Naive thymus-derived CD8-positive, alpha-beta T cell (primary cell): ENCODE measurements at regions not wholly inside any gene's neighbourhood (a gene's known extent, or its start where the extent isn't known, plus 50 kb on each side); places are given as distances from the start of the nearest gene placed in this dataset.

ENCODE experiments used
- ATAC-seq, 2 donors: fragments of 150-1000 bp; cut with Tn5 transposase in 1 of 2; sonication (Bioruptor Pico), chemical (Tn5 transposase) in 1 of 2; 1 replicate in 1 of 2; 2 replicates in 1 of 2; pipeline ENCODE4 v1.10.0; 2021; ENCODE audit warnings: mild to moderate bottlenecking in 2 of 2, moderate library complexity in 2 of 2
- POLR2A ChIA-PET: fragments of 350-600 bp; sonication (Branson Sonifier 250); formaldehyde crosslinking; loops from one replicate; lab custom pipeline; 2021; ENCODE audit warnings: antibody characterized with exemption; lab: Charles Lee
- DNase-seq, 10 donors: peaks; one replicate each; pipeline versions ENCODE4 v3.0.0 to v3.0.0-alpha.2; 2020 to 2022
- H3K27ac Mint-ChIP-seq, 10 donors: one replicate each; pipeline ENCODE4 v1.8.0; 2020 to 2022; ENCODE audit warnings: mild to moderate bottlenecking in 10 of 10, mixed read lengths in 10 of 10, moderate library complexity in 4 of 10, inconsistent platforms in 1 of 10
- H3K27me3 Mint-ChIP-seq, 5 donors: one replicate each; pipeline ENCODE4 v1.8.0; 2021 to 2022; ENCODE audit warnings: mixed read lengths in 5 of 5
- H3K36me3 Mint-ChIP-seq, 3 donors: one replicate each; pipeline ENCODE4 v1.8.0; 2020 to 2022; ENCODE audit warnings: mixed read lengths in 3 of 3, mild to moderate bottlenecking in 2 of 3, inconsistent platforms in 1 of 3
- H3K4me1 Mint-ChIP-seq, 4 donors: one replicate each; pipeline ENCODE4 v1.8.0; 2021 to 2022; ENCODE audit warnings: mixed read lengths in 4 of 4
- H3K4me3 Mint-ChIP-seq, 10 donors: one replicate each; pipeline ENCODE4 v1.8.0; 2020 to 2022; ENCODE audit warnings: mild to moderate bottlenecking in 10 of 10, mixed read lengths in 10 of 10, moderate library complexity in 6 of 10, inconsistent platforms in 1 of 10
- H3K9me3 Mint-ChIP-seq, 9 donors: one replicate each; pipeline ENCODE4 v1.8.0; 2020 to 2022; ENCODE audit warnings: mixed read lengths in 9 of 9, mild to moderate bottlenecking in 3 of 9, inconsistent platforms in 1 of 9, moderate library complexity in 1 of 9

GRCh38 chr4:45985038-45985437 lies 138.8 kb downstream of the GABRG1 start:
- Mint-ChIP-seq H3K36me3 (no peaks in the 10 kb centered on the region), H3K4me3 (no peak overlapping the region), H3K27me3 (no peaks in the 10 kb centered on the region), H3K27ac (no peak overlapping the region), H3K4me1 (no peaks in the 10 kb centered on the region), H3K9me3 (peaks cover 2 to 19% (median 5%) of the 10 kb centered on the region in 9 donors)
- no peak for DNase-seq
- no peak for ATAC-seq
- POLR2A ChIA-PET: no interaction called here

DNA sequence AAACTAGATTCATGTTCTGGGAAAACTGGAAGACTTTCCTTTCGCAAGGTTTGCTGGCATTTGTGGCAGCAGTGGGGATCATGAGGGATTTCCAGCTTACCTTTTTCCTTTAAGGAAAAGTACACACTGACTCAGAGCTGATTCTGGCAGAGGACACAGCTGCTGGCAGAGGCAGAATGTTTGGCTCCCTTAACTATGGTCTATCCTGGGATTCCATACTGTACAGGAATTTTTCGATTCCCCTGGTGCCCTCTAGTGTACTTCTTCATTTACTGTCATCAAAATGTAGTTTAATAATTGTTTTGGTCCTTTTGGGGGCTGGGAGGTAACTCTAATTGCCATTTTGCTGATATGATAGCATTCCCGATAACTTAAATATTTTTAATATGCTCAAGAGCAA lies 152.7 kb downstream of the GABRG1 start:
- no peak for ATAC-seq
- peaks cover 7 to 46% (median 19%) of the 10 kb centered on the region in 9 donors for H3K9me3 Mint-ChIP-seq

DNA sequence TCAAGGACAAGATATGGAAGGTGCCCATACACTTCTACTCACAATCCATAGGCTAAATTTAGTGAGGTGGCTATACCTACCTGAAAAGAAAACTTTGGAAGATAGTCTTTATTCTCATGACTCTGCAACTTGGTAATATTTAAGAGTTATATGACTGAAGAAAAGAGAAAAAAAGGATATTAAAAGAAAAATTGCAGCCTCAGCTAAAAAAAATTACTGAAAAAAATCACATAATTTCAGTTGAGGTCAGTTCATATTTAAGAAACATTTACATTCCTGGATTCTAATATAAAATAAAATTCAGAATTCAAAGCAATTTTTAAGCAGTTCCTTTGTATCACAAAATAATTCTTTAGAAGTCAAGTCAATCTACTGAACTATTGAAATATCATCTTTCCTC lies 166.5 kb downstream of the GABRG1 start:
- ATAC-seq (no peak), DNase-seq (no peak)
- Mint-ChIP-seq H3K4me3 (no peak overlapping the region), H3K9me3 (peaks cover 0 to 15% (median 7%) of the 10 kb centered on the region in 9 donors), H3K4me1 (no peaks in the 10 kb centered on the region), H3K27ac (no peak overlapping the region), H3K36me3 (no peaks in the 10 kb centered on the region), H3K27me3 (no peaks in the 10 kb centered on the region)
- POLR2A ChIA-PET: no interaction called here

More for the DNA sequence above, 152.7 kb downstream of the GABRG1 start:
- Mint-ChIP-seq H3K27me3 (no peaks in the 10 kb centered on the region), H3K27ac (no peak overlapping the region), H3K4me3 (no peak overlapping the region), H3K36me3 (no peaks in the 10 kb centered on the region), H3K4me1 (no peaks in the 10 kb centered on the region)
- POLR2A ChIA-PET: no interaction called here
- no peak for DNase-seq

- Mint-ChIP-seq H3K27me3 (no peaks in the 10 kb centered on the region), H3K4me3 (no peak overlapping the region), H3K27ac (no peak overlapping the region), H3K9me3 (peaks cover 0 to 12% (median 4%) of the 10 kb centered on the region in 9 donors), H3K36me3 (no peaks in the 10 kb centered on the region), H3K4me1 (no peaks in the 10 kb centered on the region)
- ATAC-seq (no peak), DNase-seq (no peak)
- POLR2A ChIA-PET: no interaction called here
These were observed 169.6 kb downstream of the GABRG1 start for GRCh38 chr4:45954276-45954675.

GRCh38 chr4:45951153-45951552 lies 172.7 kb downstream of the GABRG1 start:
- H3K27ac Mint-ChIP-seq: no peak overlapping the region
- DNase-seq (no peak), ATAC-seq (no peak)
- H3K4me3 Mint-ChIP-seq: no peak overlapping the region
- H3K36me3 Mint-ChIP-seq: peaks cover 0 to 6% (median 0%) of the 10 kb centered on the region in 3 donors
- POLR2A ChIA-PET: no interaction called here
- H3K9me3 Mint-ChIP-seq: peaks cover 0 to 26% (median 6%) of the 10 kb centered on the region in 9 donors
- no peaks in the 10 kb centered on the region for H3K4me1 Mint-ChIP-seq
- H3K27me3 Mint-ChIP-seq: no peaks in the 10 kb centered on the region

DNA sequence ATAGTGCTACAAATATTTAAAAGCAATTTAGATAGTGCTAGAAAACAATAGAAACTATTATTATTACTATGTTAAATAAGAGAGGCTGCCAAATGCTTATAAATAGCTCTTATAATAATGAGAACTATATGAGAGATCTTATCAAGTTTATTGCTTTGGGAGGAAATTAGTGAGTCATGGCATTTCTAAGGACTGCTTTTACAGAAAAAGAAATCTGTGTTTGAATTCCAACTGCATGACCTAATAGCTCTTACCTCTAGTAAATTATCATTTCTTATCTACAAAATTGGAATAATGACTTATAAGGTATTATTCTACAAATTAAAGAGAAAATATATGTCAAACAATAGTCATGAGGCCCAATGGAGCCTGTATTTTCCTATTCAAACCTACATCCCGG lies 177.2 kb downstream of the GABRG1 start:
- H3K4me3 Mint-ChIP-seq: no peak overlapping the region
- POLR2A ChIA-PET: no interaction called here
- no peak overlapping the region for H3K27ac Mint-ChIP-seq
- H3K4me1 Mint-ChIP-seq: no peaks in the 10 kb centered on the region
- H3K27me3 Mint-ChIP-seq: no peaks in the 10 kb centered on the region
- no peak for ATAC-seq
- peaks cover 0 to 6% (median 0%) of the 10 kb centered on the region in 3 donors for H3K36me3 Mint-ChIP-seq
- H3K9me3 Mint-ChIP-seq: peaks cover 0 to 13% (median 3%) of the 10 kb centered on the region in 9 donors
- DNase-seq: no peak

DNA sequence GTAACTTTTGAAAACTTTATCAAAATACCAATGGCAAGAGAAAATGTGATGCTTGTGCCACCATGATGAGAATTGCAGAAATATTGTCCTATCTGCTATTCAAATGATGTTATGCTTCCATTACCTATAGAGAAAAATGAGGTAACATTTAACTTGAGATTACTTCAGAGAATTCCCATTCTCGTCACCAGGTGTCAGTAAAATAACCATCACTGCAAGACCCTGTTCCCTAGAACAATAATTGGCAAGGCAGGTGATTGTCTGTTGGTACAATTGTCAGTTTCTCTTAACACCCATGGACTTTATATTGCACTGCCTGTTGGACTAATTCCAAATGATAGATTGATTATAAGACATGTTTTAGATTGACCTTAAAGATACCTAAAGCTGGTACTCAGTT lies 179.9 kb downstream of the GABRG1 start:
- H3K27me3 Mint-ChIP-seq: no peaks in the 10 kb centered on the region

DNA sequence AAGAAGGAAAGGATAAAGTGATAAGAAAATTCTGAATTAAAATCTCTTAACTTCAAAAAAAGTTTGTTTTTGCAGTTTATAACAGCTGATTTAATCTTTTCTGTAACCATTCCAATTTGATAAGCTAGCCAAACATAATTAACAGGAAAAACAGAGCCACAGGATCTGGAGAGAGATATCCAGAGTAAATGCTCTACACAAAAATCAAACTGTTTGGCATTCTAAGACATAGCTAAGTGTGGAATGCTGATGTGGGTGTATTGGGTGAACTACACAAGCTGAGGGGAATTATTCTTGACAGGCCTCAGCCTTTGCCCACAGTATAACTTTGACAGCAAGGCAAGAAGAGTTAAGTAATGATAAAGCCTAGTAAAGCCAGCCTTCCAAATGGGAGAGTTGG lies 184.8 kb downstream of the GABRG1 start:
- no peak overlapping the region for H3K27ac Mint-ChIP-seq
- ATAC-seq: no peak

More for the DNA sequence above, 179.9 kb downstream of the GABRG1 start:
- Mint-ChIP-seq H3K4me1 (no peaks in the 10 kb centered on the region), H3K4me3 (no peak overlapping the region), H3K36me3 (peaks cover 0 to 6% (median 0%) of the 10 kb centered on the region in 3 donors), H3K9me3 (peaks cover 0 to 13% (median 4%) of the 10 kb centered on the region in 9 donors), H3K27ac (no peak overlapping the region)
- POLR2A ChIA-PET: no interaction called here
- DNase-seq (no peak), ATAC-seq (no peak)

DNA sequence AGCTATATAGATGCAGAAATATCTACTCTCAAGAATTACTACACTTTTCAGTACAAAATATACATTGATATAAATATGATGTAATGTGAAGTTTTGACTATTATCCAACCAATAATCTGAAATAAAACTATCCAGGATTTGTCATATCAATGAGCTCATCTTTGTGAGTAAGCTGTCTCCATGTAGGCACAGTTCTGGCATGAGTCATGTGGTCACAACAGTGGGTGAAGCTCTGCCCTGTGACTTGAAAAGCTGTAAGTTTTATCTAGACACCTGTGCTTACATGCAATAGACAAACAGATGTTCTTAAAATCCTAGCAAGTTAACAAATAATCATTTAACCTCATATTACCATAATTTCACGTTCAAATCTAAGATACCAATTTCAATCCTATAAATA lies 192.7 kb downstream of the GABRG1 start:
- ATAC-seq: no peak
- POLR2A ChIA-PET: no interaction called here
- peaks cover 0 to 5% (median 0%) of the 10 kb centered on the region in 9 donors for H3K9me3 Mint-ChIP-seq

More for the DNA sequence above, 184.8 kb downstream of the GABRG1 start:
- Mint-ChIP-seq H3K4me3 (no peak overlapping the region), H3K4me1 (no peaks in the 10 kb centered on the region), H3K9me3 (peaks cover 0 to 10% (median 3%) of the 10 kb centered on the region in 9 donors), H3K27me3 (no peaks in the 10 kb centered on the region), H3K36me3 (no peaks in the 10 kb centered on the region)
- POLR2A ChIA-PET: no interaction called here
- DNase-seq: no peak

DNA sequence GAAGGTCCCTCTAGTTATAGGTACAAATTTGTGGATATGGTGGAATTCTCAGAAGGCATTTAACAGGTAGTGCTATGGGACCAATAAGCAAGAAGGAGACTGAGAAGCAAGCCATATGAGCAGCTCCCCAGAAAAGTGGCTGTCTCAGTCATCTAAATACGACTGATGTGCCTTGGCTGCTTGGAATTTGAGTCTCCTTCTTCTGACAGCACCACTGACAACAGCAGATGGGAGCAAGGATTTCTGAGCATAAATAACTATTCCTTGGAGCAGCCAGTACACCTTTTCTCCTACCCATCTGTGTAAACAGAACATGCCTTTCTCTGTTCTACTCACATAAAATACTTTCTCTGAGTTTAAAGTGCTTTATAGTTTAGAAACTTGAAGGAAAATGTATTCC lies 196.2 kb downstream of the GABRG1 start:
- H3K27me3 Mint-ChIP-seq: no peaks in the 10 kb centered on the region
- H3K9me3 Mint-ChIP-seq: peaks cover 0 to 15% (median 0%) of the 10 kb centered on the region in 9 donors
- H3K4me1 Mint-ChIP-seq: no peaks in the 10 kb centered on the region
- H3K36me3 Mint-ChIP-seq: no peaks in the 10 kb centered on the region
- DNase-seq: no peak
- no peak overlapping the region for H3K27ac Mint-ChIP-seq
- POLR2A ChIA-PET: no interaction called here
- H3K4me3 Mint-ChIP-seq: no peak overlapping the region
- no peak for ATAC-seq

More for the DNA sequence above, 192.7 kb downstream of the GABRG1 start:
- Mint-ChIP-seq H3K36me3 (no peaks in the 10 kb centered on the region), H3K4me1 (no peaks in the 10 kb centered on the region), H3K27ac (no peak overlapping the region), H3K4me3 (no peak overlapping the region), H3K27me3 (no peaks in the 10 kb centered on the region)
- no peak for DNase-seq

DNA sequence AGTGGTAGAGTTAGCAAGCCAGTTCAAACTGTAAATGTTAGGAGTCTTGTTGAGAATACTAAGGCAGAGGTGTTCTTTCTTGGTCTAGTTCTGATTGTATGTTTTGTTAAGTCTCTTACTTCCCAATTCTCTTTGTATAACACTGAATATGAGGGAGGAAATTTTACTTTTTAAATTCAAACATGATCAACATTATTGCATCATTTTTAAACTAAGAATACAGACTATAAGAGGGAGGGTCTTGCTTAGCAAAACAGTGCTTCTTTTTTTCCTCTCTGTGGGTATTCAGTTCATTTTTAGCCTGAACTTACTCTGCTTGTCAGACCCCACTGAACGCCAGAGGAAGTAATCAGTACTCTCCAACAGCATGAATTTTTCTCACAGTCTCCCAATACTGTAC lies 198.0 kb downstream of the GABRG1 start:
- Mint-ChIP-seq H3K4me1 (no peaks in the 10 kb centered on the region), H3K9me3 (peaks cover 0 to 15% (median 0%) of the 10 kb centered on the region in 9 donors), H3K27me3 (no peaks in the 10 kb centered on the region), H3K4me3 (no peak overlapping the region), H3K36me3 (no peaks in the 10 kb centered on the region), H3K27ac (no peak overlapping the region)
- POLR2A ChIA-PET: no interaction called here
- ATAC-seq: no peak
- no peak for DNase-seq

DNA sequence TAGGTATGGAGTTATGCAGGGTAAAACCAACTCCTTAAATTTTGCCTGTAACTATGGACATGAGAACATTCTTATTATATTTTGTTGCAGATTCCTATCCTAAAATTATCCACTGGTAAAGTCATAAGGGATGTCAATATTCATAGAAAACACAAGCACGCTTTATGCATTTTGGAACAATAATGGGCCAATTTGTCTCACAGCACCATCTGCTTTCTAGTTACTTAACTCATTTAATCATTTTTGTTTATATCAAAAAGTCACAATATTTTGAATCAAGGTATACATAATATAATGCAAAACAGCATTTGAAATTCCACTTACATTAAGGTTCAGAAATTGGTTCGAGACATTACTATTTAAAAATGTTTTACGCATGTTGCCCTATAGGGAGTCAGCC lies 203.0 kb downstream of the GABRG1 start:
- POLR2A ChIA-PET: no interaction called here
- Mint-ChIP-seq H3K27me3 (no peaks in the 10 kb centered on the region), H3K4me3 (no peak overlapping the region), H3K4me1 (no peaks in the 10 kb centered on the region), H3K9me3 (peaks cover 0 to 20% (median 4%) of the 10 kb centered on the region in 9 donors), H3K36me3 (no peaks in the 10 kb centered on the region), H3K27ac (no peak overlapping the region)
- no peak for DNase-seq
- ATAC-seq: no peak

GRCh38 chr4:45910511-45910910 lies 213.3 kb downstream of the GABRG1 start:
- Mint-ChIP-seq H3K27me3 (no peaks in the 10 kb centered on the region), H3K4me1 (no peaks in the 10 kb centered on the region), H3K4me3 (no peak overlapping the region), H3K36me3 (no peaks in the 10 kb centered on the region), H3K27ac (no peak overlapping the region), H3K9me3 (peaks cover 0 to 35% (median 7%) of the 10 kb centered on the region in 9 donors)
- ATAC-seq: no peak
- no peak for DNase-seq
- POLR2A ChIA-PET: no interaction called here

DNA sequence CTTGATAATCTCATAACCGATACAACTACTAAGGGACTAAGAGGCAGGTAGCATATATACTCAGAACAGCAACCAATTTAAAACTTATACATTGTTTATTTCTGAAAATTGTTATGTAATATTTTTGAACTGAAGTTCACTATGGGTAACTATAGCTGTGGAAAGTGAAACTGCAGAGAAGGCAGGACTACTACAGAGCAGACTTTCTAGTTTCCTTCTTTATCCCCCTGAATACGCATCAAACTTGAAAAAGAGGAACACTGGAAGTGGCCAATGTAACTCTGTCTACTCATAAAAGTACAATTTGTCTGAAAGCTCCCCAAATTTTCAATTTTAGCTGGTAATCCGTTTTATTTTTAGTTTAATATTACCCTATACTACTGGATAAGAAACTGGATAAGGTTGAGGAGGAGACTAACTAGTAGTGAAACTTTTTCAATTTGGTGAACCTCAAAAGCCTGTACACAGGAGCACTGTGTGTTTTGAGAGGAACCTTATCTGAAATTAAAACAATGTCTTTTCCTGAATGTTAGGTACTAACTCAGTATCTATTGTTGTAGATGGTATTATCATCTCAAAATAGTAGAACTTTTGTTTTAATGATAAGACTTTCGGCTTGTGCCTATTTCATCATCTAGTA lies 225.8 kb downstream of the GABRG1 start:
- H3K27me3 Mint-ChIP-seq: no peaks in the 10 kb centered on the region
- no peaks in the 10 kb centered on the region for H3K36me3 Mint-ChIP-seq
- POLR2A ChIA-PET: no interaction called here
- H3K4me1 Mint-ChIP-seq: no peaks in the 10 kb centered on the region
- no peak overlapping the region for H3K4me3 Mint-ChIP-seq
- H3K27ac Mint-ChIP-seq: no peak overlapping the region
- DNase-seq (no peak), ATAC-seq (no peak)
- peaks cover 0 to 22% (median 12%) of the 10 kb centered on the region in 9 donors for H3K9me3 Mint-ChIP-seq
